Tongue (tissue), 1 donor: ENCODE measurements at regions not wholly inside any gene's neighbourhood (a gene's known extent, or its start where the extent isn't known, plus 50 kb on each side); places are given as distances from the start of the nearest gene placed in this dataset.
"Not testable (repeated sequence)": the region's sequence is repeated elsewhere in the genome, so short reads cannot be mapped to it uniquely, and the experiment has no call there.

Experiments
- DNase-seq: peaks from one replicate; pipeline ENCODE4 v3.0.0-alpha.2; 2015

DNA sequence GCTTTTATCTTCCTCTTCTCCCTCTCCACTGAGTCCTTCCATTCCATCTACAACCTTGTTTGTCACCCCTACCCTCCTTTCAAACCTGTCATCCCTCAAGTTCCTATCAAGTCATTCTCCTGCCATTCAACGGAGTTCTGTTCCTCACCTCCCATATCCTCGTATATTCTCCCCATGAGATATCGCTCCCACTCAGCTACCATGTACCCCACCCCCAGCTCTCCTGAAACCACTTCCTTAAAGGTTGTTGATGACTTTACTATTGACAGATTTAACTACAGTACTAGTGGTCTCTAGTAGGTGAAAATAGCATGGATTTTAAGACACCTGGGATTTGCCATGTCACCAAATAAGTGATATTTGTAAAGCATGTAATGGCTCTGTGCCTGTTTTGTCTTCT, 107.4 kb upstream of the BARHL2 start:
- no peak for DNase-seq

DNA sequence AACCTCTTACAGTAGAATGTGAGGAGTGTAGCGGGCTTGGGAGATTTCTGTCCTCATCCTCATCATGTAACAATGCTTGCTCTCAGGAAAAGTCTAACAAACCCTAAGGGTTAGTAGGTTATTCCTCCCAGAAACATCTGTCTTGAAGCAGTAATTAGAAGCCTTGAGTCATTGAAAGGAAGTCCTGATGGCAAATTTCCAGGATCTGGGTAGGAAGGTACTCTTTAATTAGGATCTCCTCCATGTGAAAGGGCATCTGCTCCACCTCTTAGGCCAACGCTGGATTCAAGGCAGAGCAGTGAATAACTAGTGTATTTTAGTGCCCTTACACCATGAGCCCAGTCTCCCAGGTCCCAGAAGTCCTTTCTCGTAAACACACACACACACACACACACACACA, 106.6 kb upstream of the BARHL2 start:
- DNase-seq: no peak

- no peak for DNase-seq
Measured at GRCh38 chr1:90821788-90822359, 104.8 kb upstream of the BARHL2 start.

DNA sequence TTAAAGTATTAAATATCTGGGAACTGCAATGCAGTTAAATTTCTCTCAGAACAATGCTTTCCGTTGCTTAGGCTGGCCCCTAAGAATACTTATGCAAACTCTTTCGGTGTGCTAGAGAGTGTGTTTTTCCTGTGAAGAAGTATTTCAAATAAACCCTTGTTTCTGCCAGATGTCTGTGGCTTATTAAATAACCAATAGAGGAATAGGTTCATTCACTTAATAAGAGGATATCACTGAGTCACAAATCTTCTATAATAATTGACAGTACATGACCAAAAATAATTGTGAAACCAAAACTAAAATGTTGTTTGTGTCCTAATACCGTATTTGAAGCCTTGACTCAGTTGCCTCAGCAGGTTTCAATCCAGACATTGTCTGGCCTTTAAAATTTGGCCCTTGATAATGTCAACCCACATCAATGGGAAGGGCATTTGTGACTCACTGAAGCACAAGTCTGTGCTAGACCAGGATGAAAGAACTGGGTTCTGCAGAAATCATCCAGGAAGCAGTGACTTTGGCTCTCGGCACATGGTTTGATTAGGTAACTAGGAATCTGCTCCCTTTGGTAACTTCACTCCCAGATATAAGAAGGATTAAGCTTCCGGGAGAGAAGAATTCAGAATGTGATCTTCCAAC, 104.2 kb upstream of the BARHL2 start:
- no peak for DNase-seq

DNA sequence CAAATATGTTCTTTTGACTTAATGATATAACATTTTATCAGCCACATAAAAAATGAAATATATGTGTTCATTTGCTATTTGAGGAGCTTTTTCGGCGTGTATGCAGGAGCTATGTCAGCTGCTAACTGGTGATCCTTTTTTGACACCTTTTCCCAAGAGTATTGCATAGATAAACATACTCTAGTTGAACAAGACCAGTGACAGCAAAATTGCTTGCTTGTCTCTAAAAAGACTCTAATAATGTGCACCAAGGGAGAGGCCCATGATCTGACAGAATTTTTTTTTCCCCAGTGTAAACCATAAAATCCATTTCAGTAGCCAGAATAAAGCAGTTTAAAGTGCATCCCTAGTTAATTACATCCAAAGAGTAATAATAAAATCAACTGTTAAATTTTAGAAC, 103.6 kb upstream of the BARHL2 start:
- DNase-seq: no peak

DNA sequence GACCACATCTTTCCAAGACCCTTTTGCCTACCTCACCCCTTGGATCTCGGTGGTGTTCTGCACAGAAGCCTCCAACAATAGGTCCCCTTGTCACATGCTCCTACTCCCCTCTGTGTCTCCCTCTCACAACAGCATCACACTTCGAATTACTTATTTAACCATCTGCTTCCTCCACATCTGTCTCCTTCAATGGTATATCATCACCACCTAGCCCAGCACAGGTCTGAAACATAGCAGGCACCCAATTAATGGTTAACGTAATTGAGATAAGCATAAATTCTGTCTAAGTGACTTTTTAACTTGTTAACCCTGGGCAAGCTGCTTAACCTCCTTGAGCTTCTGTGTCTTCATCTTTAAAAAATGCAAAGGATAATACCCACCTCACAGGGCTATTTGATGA, 100.3 kb upstream of the BARHL2 start:
- DNase-seq: no peak

GRCh38 chr1:90812237-90812636, 95.1 kb upstream of the BARHL2 start:
- DNase-seq: not testable (repeated sequence)

DNA sequence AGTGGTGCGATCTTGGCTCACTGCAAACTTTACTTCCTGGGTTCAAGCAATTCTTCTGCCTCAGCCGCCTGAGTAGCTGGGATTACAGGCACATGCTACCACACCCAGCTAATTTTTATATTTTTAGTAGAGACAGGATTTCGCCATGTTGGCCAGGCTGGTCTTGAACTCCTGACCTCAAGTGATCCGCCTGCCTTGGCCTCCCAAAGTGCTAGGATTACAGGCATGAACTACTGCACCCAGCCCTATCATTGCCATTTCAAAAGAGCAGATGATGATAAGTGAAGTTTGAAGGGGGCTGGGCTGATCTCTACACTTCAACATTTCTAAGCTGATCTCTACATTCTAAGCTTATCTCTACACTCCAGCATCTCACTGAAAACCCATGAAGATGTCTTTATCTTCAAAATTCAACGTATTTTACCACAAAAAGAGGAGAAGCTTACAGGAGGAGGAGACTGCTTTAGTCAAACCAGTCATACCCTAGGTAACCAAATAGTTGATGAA, 94.4 kb upstream of the BARHL2 start:
- not testable (repeated sequence) for DNase-seq

DNA sequence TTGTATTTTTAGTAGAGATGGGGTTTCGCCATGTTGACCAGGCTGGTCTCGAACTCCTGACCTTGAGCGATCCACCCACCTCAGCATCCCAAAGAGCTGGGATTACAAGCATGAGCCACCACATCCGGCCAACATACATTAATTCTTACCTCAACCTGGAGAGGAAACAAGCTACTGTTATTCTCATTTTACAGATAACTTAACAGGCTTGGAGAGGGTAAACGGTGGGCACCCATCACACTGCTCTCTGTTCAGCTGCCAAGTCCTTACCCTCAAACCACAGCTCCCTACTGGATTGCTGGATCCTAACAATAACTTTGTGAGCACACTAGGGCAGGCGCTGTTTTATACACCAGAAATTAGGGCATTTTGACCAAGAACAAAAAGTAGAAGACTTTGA, 93.6 kb upstream of the BARHL2 start:
- no peak for DNase-seq

DNA sequence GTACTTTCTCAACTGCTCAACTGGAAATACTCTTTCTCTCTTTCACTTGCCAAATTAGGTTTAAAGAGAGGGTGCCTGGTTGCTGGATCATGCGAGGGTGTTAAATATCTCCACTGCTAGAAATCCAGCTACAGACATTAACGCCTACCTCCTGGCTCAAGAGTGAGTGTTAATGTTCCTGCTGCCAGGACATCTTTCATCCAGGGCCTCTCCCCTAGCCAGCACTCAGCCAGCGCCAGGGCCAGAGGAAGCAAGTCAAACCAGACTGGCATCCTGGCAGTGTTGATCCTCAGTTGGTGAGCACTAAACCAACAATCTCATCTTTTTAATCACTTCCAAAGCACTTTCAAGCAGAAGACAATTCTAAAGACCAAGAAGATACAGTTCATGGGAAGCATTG, 92.9 kb upstream of the BARHL2 start:
- DNase-seq: no peak

DNA sequence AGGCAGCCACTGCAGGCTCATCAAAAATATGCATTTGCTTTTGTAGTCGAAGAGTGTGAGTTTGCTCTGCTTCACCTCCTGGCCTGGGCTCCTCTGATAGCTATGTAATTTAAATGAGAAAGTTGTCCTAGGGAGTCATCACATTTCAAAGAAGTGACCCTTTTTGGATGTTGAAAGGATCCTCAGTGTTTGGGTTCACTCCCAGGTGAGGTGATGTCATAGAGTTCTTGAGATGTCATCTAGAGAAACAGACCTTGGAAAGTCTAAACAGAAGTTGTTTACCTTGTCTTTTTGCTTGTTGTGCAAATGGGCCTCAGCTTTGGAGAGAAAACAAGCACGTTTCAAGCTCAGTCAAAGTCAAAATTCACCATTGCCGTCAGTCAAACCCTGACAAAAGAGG, 92.0 kb upstream of the BARHL2 start:
- DNase-seq: no peak

- no peak for DNase-seq
Measured at GRCh38 chr1:90807329-90807728, 90.2 kb upstream of the BARHL2 start.

- DNase-seq: no peak
Measured at GRCh38 chr1:90802622-90803021, 85.5 kb upstream of the BARHL2 start.

DNA sequence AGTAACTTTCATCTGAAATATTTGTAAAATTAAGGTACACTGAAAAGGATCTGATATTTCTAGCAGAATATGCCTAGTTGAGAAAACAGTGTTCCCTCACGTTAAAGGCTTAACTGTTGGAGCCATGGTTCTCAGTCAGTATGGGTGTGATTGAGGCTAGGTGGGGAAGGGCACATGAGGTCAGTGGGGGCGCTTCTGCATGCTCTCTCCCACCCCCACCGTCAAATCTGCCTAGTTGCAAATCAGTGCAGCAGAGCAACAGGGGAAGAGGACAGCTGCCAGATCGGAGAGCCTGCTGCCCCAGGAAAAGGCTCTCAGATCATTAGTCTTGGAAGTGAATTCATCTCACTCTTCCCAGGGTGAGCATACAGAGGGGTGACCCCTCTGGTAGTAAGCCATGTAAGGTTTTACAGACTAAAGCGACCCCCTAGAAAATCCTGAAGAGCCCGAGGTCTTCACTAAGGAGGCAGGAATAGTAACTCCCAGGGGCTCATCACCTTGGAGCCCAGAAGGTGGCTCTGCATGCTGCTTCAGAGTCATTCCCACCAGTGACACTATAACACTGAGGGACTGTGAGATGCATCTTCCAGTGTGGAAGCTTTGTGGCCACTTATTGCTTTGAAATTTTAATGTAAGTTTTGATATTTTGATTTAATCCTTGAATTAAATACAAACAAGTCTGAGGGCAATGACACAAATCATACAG, 83.1 kb upstream of the BARHL2 start:
- no peak for DNase-seq

DNA sequence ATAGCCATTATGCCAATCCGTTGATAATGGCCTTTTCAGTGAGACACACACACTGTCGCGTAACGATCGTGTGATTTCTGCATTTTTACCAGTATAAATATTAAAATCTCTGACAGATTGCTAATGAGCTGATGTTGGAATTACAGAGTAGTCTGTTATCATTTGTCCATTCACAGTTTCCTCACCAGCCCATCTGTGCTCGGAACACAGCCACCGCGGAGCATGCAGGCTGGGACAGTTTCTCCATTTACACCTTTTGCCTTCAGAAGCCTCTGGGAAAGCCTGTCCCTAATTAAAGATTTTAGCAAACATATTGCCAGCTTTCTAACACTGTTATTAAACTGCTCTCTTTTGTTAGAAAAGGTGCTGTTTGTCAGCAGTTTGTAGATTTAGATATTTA, 82.2 kb upstream of the BARHL2 start:
- DNase-seq: no peak

DNA sequence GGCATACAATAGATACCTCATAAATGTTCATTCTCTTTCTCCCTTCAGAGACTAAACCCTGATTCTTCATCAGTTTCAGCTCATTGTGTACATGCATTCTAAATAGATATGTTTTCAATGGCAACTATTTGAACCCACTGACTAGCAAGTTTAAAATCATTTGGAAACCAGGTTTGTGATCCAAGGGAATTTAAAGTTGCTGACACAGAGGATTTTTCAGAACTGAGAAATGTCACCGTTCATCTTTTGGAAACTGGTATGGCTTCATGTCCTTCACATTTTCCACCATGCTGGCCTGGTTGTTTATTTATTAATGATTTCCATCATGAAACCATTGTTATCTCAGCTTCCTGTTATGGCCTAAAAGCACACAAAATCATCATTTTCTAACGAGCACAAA, 81.8 kb upstream of the BARHL2 start:
- DNase-seq: no peak

DNA sequence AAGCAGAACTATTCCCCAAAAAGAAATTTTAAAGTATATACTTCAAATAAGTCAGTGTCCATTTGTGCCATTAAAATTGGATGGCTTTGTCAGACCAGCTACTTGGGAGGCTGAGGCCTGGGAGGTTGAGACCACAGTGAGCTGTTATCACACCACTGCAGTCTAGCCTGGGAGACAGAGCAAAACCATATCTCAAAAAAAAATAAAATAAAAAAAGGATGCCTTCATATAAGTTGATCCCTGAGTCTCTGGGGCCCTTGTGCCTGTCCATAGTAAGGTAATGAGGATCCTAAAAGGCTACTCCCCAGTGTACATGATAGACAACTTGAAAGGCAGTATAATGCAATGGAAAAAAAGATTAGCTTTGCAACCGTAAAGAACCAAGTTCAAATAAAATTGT, 81.2 kb upstream of the BARHL2 start:
- DNase-seq: no peak

GRCh38 chr1:90795431-90795830, 78.3 kb upstream of the BARHL2 start:
- DNase-seq: no peak

GRCh38 chr1:90786709-90787108, 69.6 kb upstream of the BARHL2 start:
- no peak for DNase-seq

GRCh38 chr1:90784186-90784847, 67.2 kb upstream of the BARHL2 start:
- DNase-seq: no peak

DNA sequence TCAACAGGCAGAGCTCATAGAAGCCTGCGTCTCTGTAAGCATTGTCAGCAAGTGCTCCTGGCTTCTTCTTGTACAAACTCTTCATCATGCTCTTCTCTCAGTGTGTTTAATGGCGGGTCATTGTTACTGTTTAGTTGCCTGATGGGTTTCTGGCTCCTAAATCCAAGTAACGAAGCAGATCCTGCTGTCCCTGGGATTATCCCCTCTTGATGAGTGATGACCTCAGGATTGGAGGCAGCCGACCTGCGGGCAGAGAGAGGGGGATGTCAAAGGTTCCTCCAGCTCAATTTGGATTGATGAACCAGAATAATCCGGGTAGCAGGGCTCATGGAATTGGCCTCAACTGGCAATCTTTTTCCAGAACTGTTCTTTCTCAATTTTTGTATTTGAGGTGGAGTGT, 66.1 kb upstream of the BARHL2 start:
- no peak for DNase-seq

DNA sequence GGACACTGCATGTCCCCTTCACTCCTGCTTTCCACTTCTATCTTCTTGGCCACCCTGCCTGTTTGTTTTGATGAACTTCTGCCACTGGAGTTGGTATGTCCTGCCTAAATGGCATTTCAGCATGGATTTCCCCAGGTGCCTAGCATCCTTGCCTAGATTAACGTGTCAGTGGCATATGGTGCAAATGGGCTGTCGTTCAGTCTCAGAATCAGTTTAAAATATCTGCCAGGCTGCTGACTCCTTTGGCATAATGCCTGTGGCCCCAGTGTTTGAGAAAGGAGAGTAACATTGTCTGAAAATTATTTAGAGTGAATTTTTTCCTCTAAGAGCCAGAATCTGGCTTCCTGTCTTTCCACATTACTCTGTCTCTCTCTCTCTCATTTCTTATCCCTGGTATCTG, 64.9 kb upstream of the BARHL2 start:
- DNase-seq: no peak

DNA sequence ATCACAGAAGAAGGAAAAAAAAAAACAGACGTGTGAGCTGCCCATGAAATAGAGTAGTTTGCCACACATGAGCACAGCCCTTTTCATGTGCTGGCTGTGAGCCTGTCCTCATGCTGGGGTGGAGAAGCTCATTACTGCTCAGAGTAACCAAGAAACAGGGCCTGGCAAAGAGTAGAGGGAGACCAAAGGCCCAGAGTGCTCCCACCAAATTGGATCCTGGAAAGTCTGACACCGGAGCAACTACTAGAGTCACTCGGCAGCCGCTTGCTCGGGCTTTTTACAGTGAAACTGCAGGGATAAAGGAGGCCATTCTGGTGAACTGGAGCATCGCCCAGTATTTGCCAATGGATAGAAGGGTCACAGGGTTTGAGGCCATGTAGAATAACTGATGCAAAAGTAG, 64.4 kb upstream of the BARHL2 start:
- DNase-seq: no peak
